SK-N-SH (cell line): ENCODE measurements at regions not wholly inside any gene's neighbourhood (a gene's known extent, or its start where the extent isn't known, plus 50 kb on each side); places are given as distances from the start of the nearest gene placed in this dataset.

Experiments
- CTCF ChIA-PET: fragments of 300-600, 350-600 bp; formaldehyde crosslinking; extraction: SDS; loops from one replicate; lab custom pipeline; 2021; lab: Yijun Ruan, JAX
- POLR2A ChIA-PET: fragments of 350-600 bp; sonication (Branson Sonifier 250); formaldehyde crosslinking; extraction: SDS; loops from one replicate; lab custom pipeline; 2020; ENCODE audit warnings: antibody characterized with exemption, inconsistent platforms; lab: Yijun Ruan, JAX
- DNase-seq: peaks from one replicate; pipeline ENCODE4 v3.0.0; 2012
- H2AFZ ChIP-seq: fragments of 200-600 bp; sonication (generic); 2 replicates; pipeline ENCODE4 v1.8.1; 2016; ENCODE audit warnings: antibody characterized with exemption, mild to moderate bottlenecking, low read depth
- H3F3A ChIP-seq: fragments of 200-600 bp; sonication (generic); replicated peaks from 2 replicates; pipeline ENCODE3; 2016; ENCODE audit warnings: antibody characterized with exemption, mild to moderate bottlenecking; ENCODE audit not compliant: insufficient read depth
- H3K27ac ChIP-seq, 2 experiments: fragments of 200-500 bp in 1 of 2; fragments of 200-600 bp in 1 of 2; sonication (Bioruptor generic) in 1 of 2; sonication (generic), shearing (Covaris generic) in 1 of 2; 2 replicates each; pipeline versions ENCODE4 v1.5.1 to v1.6.1; 2014 to 2016; ENCODE audit warnings: low read depth in 2 of 2, inconsistent platforms in 1 of 2, low read length in 1 of 2, mild to moderate bottlenecking in 1 of 2, mixed read lengths in 1 of 2
- H3K27me3 ChIP-seq: fragments of 200-600 bp; sonication (generic), shearing (Covaris generic); 2 replicates; pipeline ENCODE4 v1.6.1; 2016; ENCODE audit warnings: mixed run types; ENCODE audit not compliant: insufficient read depth
- H3K36me3 ChIP-seq, 2 experiments: fragments of 200-500 bp in 1 of 2; fragments of 200-600 bp in 1 of 2; sonication (Bioruptor generic) in 1 of 2; sonication (generic) in 1 of 2; replicated peaks in 1 of 2; 2 replicates each; pipeline versions ENCODE3 to v1.5.1; 2014 to 2016; ENCODE audit warnings: low read length in 1 of 2, mild to moderate bottlenecking in 1 of 2; ENCODE audit not compliant: insufficient read depth in 2 of 2, control insufficient read depth in 1 of 2
- H3K4me1 ChIP-seq, 2 experiments: fragments of 200-500 bp in 1 of 2; fragments of 200-600 bp in 1 of 2; sonication (Bioruptor generic) in 1 of 2; sonication (generic), shearing (Covaris generic) in 1 of 2; 2 replicates each; pipeline versions ENCODE4 v1.5.1 to v1.6.1; 2014 to 2016; ENCODE audit warnings: low read depth in 1 of 2, low read length in 1 of 2, mixed run types in 1 of 2; ENCODE audit not compliant: insufficient read depth in 2 of 2, control insufficient read depth in 1 of 2
- H3K4me2 ChIP-seq: fragments of 200-600 bp; sonication (generic), shearing (Covaris generic); 2 replicates; pipeline ENCODE4 v1.6.1; 2017; ENCODE audit warnings: mixed run types
- H3K4me3 ChIP-seq, 2 experiments: fragments of 200-500 bp in 1 of 2; fragments of 200-600 bp in 1 of 2; sonication (Bioruptor generic) in 1 of 2; sonication (generic), shearing (Covaris generic) in 1 of 2; 2 replicates each; pipeline versions ENCODE4 v1.5.1 to v1.8.1; 2014 to 2016; ENCODE audit warnings: low read depth in 2 of 2, inconsistent platforms in 1 of 2, low read length in 1 of 2, mild to moderate bottlenecking in 1 of 2, mixed read lengths in 1 of 2, moderate library complexity in 1 of 2
- H3K79me2 ChIP-seq: fragments of 200-600 bp; sonication (generic); 2 replicates; pipeline ENCODE4 v1.8.1; 2017; ENCODE audit warnings: mild to moderate bottlenecking; ENCODE audit not compliant: insufficient read depth
- H3K9ac ChIP-seq: fragments of 200-600 bp; sonication (generic); 2 replicates; pipeline ENCODE4 v1.6.1; 2017; ENCODE audit warnings: mixed run types
- H3K9me2 ChIP-seq: fragments of 200-600 bp; sonication (generic); 2 replicates; pipeline ENCODE4 v1.6.1; 2017; ENCODE audit warnings: mixed run types
- H3K9me3 ChIP-seq: fragments of 200-600 bp; sonication (generic); 2 replicates; pipeline ENCODE4 v1.6.1; 2017; ENCODE audit warnings: mixed run types, mild to moderate bottlenecking, moderate library complexity
- H4K20me1 ChIP-seq: fragments of 200-600 bp; sonication (generic); 2 replicates; pipeline ENCODE4 v1.6.1; 2017; ENCODE audit warnings: mild to moderate bottlenecking, mixed run types; ENCODE audit not compliant: insufficient read depth
- EZH2phosphoT487 ChIP-seq: fragments of 200-600 bp; sonication (generic); IDR thresholded peaks from 2 replicates; pipeline ENCODE4 v1.6.1; 2017; ENCODE audit warnings: low read depth, mixed run types, mild to moderate bottlenecking, antibody characterized with exemption, moderate library complexity, borderline replicate concordance
- GABPA ChIP-seq: IDR thresholded peaks from 2 replicates; pipeline ENCODE4 v1.4.0; 2012; ENCODE audit warnings: low read depth, mild to moderate bottlenecking
- GATA2 ChIP-seq: sonication (generic); formaldehyde crosslinking; IDR thresholded peaks from 2 replicates; pipeline ENCODE4 v1.5.0; 2020; ENCODE audit warnings: mild to moderate bottlenecking, missing genetic modification reagents
- MXI1 ChIP-seq: IDR thresholded peaks from 2 replicates; pipeline ENCODE4 v1.6.1; 2012; ENCODE audit warnings: mild to moderate bottlenecking, low read depth, low read length, improper control_type of control experiment
- NFIC ChIP-seq: IDR thresholded peaks from 2 replicates; pipeline ENCODE4 v1.4.0; 2012; ENCODE audit warnings: borderline replicate concordance
- NRF1 ChIP-seq: IDR thresholded peaks from 2 replicates; pipeline ENCODE4 v1.6.1; 2012; ENCODE audit warnings: low read depth, mild to moderate bottlenecking, low read length
- POLR2AphosphoS5 ChIP-seq: IDR thresholded peaks from 2 replicates; pipeline ENCODE4 v1.6.1; 2012; ENCODE audit warnings: low read depth, low read length
- REST ChIP-seq: IDR thresholded peaks from 2 replicates; pipeline ENCODE4 v1.6.1; 2012; ENCODE audit warnings: mild to moderate bottlenecking, low read depth, low read length, moderate library complexity
- RXRA ChIP-seq: IDR thresholded peaks from 2 replicates; pipeline ENCODE4 v1.4.0; 2012; ENCODE audit warnings: low read depth, mild to moderate bottlenecking, borderline replicate concordance
- TEAD4 ChIP-seq: IDR thresholded peaks from 2 replicates; pipeline ENCODE4 v1.4.0; 2012; ENCODE audit warnings: mild to moderate bottlenecking, borderline replicate concordance; ENCODE audit not compliant: insufficient read depth
- USF2 ChIP-seq: fragments of 150-350 bp; IDR thresholded peaks from 2 replicates; pipeline ENCODE4 v1.6.1; 2017; ENCODE audit warnings: antibody characterized with exemption, low read length, low read depth, borderline replicate concordance
- ZBTB33 ChIP-seq: IDR thresholded peaks from 2 replicates; pipeline ENCODE4 v1.4.0; 2012; ENCODE audit warnings: low read depth, borderline replicate concordance
- WGBS: methylation state at CpG from one replicate; pipeline ENCODE4 v1.1.6; 2017; ENCODE audit warnings: low lambda C conversion rate; 5-methylcytosine and 5-hydroxymethylcytosine counted together

- H3F3A ChIP-seq: no peaks in the 10 kb centered on the region
- H3K9me2 ChIP-seq: no peaks in the 10 kb centered on the region
- no peaks in the 10 kb centered on the region for H3K79me2 ChIP-seq
- no peaks in the 10 kb centered on the region for H3K36me3 ChIP-seq
- H2AFZ ChIP-seq: no peak overlapping the region
- no peaks in the 10 kb centered on the region; a peak in 1 of 4 replicates for H3K4me1 ChIP-seq
- no peak for DNase-seq
- no peak overlapping the region for H3K9ac ChIP-seq
- ChIA-PET POLR2A (no interaction called here), CTCF (interaction anchor here (1.0 kb wide), 1 partner anchor 405 kb away, joined by 4 read pairs; no protein-coding TSS in a partner anchor)
- H4K20me1 ChIP-seq: no peaks in the 10 kb centered on the region
- no peak overlapping the region for H3K4me3 ChIP-seq
- TF ChIP-seq ZBTB33: no peak
- TF ChIP-seq GABPA: no peak
- no peak for TF ChIP-seq RXRA
- TF ChIP-seq GATA2 (CRISPR knock-in tag): no peak
- TF ChIP-seq EZH2phosphoT487: no peak
- TF ChIP-seq NFIC: no peak
- no peak for TF ChIP-seq POLR2AphosphoS5
- TF ChIP-seq REST: no peak
- TF ChIP-seq MXI1: no peak
- TF ChIP-seq TEAD4: no peak
- TF ChIP-seq NRF1: no peak
- no peak for TF ChIP-seq USF2
- WGBS: 69% methylated on average over 2 of the region's 2 CpGs
- H3K27ac ChIP-seq: no peak overlapping the region
- no peaks in the 10 kb centered on the region for H3K27me3 ChIP-seq
- H3K9me3 ChIP-seq: no peaks in the 10 kb centered on the region
- H3K4me2 ChIP-seq: no peak overlapping the region
These were observed 127.1 kb downstream of the TFAP2B start for GRCh38 chr6:50945789-50946188.
